Peyer's patch (tissue), 4 donors: ENCODE measurements at regions not wholly inside any gene's neighbourhood (a gene's known extent, or its start where the extent isn't known, plus 50 kb on each side); places are given as distances from the start of the nearest gene placed in this dataset.

Experiments
- DNase-seq, 3 donors: peaks; one replicate each; pipeline ENCODE4 v3.0.0-alpha.2; 2017 to 2019
- H3K27ac ChIP-seq, 4 donors: fragments of 200-600 bp; sonication (generic); one replicate each; pipeline ENCODE4 v1.5.1; 2016 to 2019
- H3K27me3 ChIP-seq, 2 donors: fragments of 200-600 bp; sonication (generic); one replicate each; pipeline ENCODE4 v1.5.1; 2019
- H3K36me3 ChIP-seq, 3 donors: fragments of 200-600 bp; sonication (generic); one replicate each; pipeline ENCODE4 v1.5.1; 2016 to 2019
- H3K4me1 ChIP-seq, 4 donors: fragments of 200-600 bp; sonication (generic); one replicate each; pipeline ENCODE4 v1.5.1; 2016 to 2019
- H3K4me3 ChIP-seq, 4 donors: fragments of 200-600 bp; sonication (generic); 1 replicate in 3 of 4; 2 replicates in 1 of 4; pipeline ENCODE4 v1.5.1; 2016 to 2019; ENCODE audit warnings: mild to moderate bottlenecking in 1 of 4
- H3K9me3 ChIP-seq, 4 donors: fragments of 200-600 bp; sonication (generic); one replicate each; pipeline ENCODE4 v1.5.1; 2016 to 2019; ENCODE audit warnings: mild to moderate bottlenecking in 1 of 4
- POLR2A ChIP-seq, 2 donors: fragments of 450-650 bp; IDR thresholded peaks; one replicate each; pipeline ENCODE4 v1.5.1; 2017; ENCODE audit warnings: antibody characterized with exemption in 2 of 2, mild to moderate bottlenecking in 2 of 2, moderate library complexity in 2 of 2
- TF ChIP-seq, protein P1 (sequence below), 6 experiments: fragments of 450-650 bp in 4 of 6; fragments of 200-600 bp in 2 of 6; sonication (generic) in 1 of 6; IDR thresholded peaks; one replicate each; pipeline ENCODE4 v1.5.1; 2017 to 2019; ENCODE audit warnings: antibody characterized with exemption in 6 of 6, mild to moderate bottlenecking in 3 of 6, moderate library complexity in 1 of 6

DNA sequence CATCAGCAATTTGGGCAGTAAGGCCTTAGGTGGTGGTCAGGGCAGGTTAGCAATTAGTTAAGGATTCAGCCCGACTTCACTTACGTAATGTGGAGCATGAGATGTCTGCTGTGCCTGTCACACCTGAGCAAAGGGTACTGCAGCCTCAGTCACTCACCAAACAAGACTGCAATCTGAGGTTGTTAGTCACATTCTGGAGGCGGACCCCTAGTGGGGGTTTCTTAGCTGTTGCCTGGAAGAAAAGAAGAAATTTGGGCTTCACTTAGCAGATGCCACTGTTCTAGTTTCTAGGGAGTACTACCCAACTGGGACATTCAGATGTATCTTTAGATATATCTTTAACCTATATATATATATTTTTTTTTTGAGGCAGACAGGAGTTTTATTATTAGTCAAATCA is 529.9 kb downstream of the SLC4A3 start:
- Histone ChIP-seq H3K4me1 (no peaks in the 10 kb centered on the region), H3K36me3 (no peaks in the 10 kb centered on the region), H3K27ac (no peak overlapping the region), H3K9me3 (no peaks in the 10 kb centered on the region), H3K4me3 (no peak overlapping the region), H3K27me3 (no peaks in the 10 kb centered on the region)
- DNase-seq, result no peak
- TF ChIP-seq POLR2A (IDR thresholded peaks at IDR 0.05), result no peak
- TF ChIP-seq, protein P1, sequence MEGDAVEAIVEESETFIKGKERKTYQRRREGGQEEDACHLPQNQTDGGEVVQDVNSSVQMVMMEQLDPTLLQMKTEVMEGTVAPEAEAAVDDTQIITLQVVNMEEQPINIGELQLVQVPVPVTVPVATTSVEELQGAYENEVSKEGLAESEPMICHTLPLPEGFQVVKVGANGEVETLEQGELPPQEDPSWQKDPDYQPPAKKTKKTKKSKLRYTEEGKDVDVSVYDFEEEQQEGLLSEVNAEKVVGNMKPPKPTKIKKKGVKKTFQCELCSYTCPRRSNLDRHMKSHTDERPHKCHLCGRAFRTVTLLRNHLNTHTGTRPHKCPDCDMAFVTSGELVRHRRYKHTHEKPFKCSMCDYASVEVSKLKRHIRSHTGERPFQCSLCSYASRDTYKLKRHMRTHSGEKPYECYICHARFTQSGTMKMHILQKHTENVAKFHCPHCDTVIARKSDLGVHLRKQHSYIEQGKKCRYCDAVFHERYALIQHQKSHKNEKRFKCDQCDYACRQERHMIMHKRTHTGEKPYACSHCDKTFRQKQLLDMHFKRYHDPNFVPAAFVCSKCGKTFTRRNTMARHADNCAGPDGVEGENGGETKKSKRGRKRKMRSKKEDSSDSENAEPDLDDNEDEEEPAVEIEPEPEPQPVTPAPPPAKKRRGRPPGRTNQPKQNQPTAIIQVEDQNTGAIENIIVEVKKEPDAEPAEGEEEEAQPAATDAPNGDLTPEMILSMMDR (IDR thresholded peaks at IDR 0.05), result no peak

DNA sequence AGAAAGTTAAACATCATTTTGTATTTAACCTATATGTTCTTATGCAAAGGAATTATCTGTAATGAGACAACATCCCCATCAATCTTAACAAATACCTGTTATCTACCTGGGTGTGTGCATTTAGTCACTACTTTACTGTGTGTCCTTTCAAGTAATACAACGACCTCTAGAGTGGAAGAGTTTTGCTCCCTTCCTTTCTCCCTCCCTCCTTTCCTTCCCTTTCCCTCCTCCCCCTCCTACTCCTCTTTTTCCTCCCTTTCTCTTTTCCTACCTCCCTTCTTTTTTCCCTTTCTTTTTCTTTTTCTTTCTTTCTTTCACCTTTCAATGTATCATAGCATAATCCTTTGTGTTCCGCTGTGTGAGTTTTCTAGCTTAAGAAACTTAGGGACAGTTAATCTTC is 532.3 kb downstream of the SLC4A3 start:
- no peak overlapping the region for H3K27ac ChIP-seq
- H3K4me1 ChIP-seq, result no peaks in the 10 kb centered on the region
- no peaks in the 10 kb centered on the region for H3K27me3 ChIP-seq
- H3K4me3 ChIP-seq, result no peak overlapping the region
- TF ChIP-seq, protein P1 (IDR thresholded peaks at IDR 0.05), result no peak
- no peak for TF ChIP-seq POLR2A (IDR thresholded peaks at IDR 0.05)
- no peaks in the 10 kb centered on the region for H3K36me3 ChIP-seq
- no peaks in the 10 kb centered on the region for H3K9me3 ChIP-seq
- no peak for DNase-seq

DNA sequence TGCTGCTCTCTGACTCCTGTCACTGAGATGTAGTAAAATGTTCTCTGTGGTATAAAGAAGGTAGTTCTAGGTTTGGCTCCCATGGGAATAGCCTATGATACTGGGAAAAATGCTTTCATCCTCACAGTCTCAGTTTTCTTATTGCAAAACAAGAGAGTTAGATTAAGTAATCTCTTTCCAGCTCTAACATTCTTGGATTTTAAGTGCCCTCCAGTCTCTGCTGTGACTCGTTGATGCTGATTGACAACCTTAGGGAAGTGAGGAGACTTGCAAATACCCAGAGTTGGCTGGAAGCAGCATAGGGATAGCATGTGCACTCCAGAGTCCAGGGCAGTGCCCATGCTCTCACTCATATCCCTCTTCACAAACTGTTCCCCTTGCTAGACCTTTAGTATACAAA is 534.9 kb downstream of the SLC4A3 start:
- no peaks in the 10 kb centered on the region for H3K27me3 ChIP-seq
- no peaks in the 10 kb centered on the region for H3K4me1 ChIP-seq
- no peak overlapping the region for H3K4me3 ChIP-seq
- TF ChIP-seq, protein P1 (IDR thresholded peaks at IDR 0.05), result no peak
- TF ChIP-seq POLR2A (IDR thresholded peaks at IDR 0.05), result no peak
- H3K27ac ChIP-seq, result no peak overlapping the region
- H3K36me3 ChIP-seq, result no peaks in the 10 kb centered on the region
- no peaks in the 10 kb centered on the region for H3K9me3 ChIP-seq
- DNase-seq, result no peak

DNA sequence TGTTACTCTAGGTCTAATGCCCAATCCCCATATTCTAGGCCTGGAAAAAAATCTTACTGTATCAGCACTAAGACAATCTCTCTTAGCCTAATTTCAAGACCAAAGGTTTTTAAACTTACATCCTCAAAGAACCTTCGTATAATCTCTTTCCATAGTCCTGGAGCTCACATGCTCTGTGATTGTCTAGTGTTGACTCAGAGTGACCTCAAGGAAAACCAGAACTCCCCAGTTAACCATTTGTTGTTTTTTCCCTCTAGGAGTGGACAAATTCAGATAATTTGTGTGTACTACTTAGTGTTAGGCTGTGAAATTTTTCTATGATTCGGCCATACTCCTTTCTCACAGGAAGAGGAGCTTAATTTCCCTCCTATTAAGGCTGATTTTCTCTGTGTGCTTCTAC is 536.1 kb downstream of the SLC4A3 start:
- H3K27ac ChIP-seq, result no peak overlapping the region
- H3K27me3 ChIP-seq, result no peaks in the 10 kb centered on the region
- no peaks in the 10 kb centered on the region for H3K36me3 ChIP-seq
- H3K4me3 ChIP-seq, result no peak overlapping the region
- DNase-seq, result no peak
- TF ChIP-seq, protein P1 (IDR thresholded peaks at IDR 0.05), result no peak
- no peak for TF ChIP-seq POLR2A (IDR thresholded peaks at IDR 0.05)
- no peaks in the 10 kb centered on the region for H3K9me3 ChIP-seq
- no peaks in the 10 kb centered on the region for H3K4me1 ChIP-seq

DNA sequence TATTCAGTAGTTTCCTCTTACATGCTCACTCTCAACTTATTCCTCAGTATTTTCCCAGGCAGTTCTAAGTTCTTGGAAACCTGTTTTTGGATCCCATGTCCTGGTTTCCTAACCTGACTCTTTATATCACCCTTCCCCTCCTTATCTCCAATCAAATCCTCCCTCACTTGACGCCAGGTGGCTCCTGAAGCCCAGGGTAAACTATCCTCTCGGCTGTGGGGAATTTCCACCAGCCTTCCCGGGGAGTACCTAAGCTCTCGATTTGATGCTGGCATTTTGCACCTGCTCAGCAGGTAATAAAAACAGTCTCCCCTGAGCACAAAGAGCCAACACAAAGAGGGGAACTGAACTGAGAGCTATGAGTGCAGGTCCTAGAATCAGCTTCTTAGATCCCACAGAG is 538.0 kb downstream of the SLC4A3 start:
- Histone ChIP-seq H3K9me3 (no peaks in the 10 kb centered on the region), H3K36me3 (no peaks in the 10 kb centered on the region), H3K4me3 (no peak overlapping the region), H3K27ac (no peak overlapping the region), H3K4me1 (no peaks in the 10 kb centered on the region), H3K27me3 (no peaks in the 10 kb centered on the region)
- no peak for DNase-seq
- TF ChIP-seq, protein P1 (IDR thresholded peaks at IDR 0.05), result peak in 1 of 6 experiments; percentile 7
- TF ChIP-seq POLR2A (IDR thresholded peaks at IDR 0.05), result no peak

DNA sequence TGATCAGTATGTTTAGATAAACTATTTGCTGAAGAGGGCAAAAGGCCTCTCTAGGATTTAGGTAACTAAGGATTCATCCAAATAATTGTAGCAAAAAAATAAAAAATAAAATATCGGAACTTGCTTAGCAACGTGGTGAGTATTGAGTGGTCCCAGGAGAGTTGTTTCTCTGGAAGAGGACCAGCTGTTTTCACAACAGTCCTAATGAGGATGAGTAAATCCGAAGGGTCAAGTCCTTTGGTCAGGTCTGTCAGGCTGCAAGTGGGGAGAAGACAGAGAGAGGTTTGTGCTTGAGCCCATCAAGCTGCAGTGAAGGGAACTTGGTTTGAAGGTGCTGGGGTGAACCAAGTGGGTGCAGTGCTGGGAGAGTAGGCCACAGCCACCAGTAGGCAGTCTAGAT is 539.2 kb downstream of the SLC4A3 start:
- Histone ChIP-seq H3K9me3 (no peaks in the 10 kb centered on the region), H3K27me3 (no peaks in the 10 kb centered on the region), H3K4me1 (no peaks in the 10 kb centered on the region), H3K4me3 (no peak overlapping the region), H3K27ac (no peak overlapping the region), H3K36me3 (no peaks in the 10 kb centered on the region)
- TF ChIP-seq, protein P1 (IDR thresholded peaks at IDR 0.05), result no peak
- TF ChIP-seq POLR2A (IDR thresholded peaks at IDR 0.05), result no peak
- no peak for DNase-seq
